ENCODE measurements at regions not wholly inside any gene's neighbourhood (a gene's known extent, or its start where the extent isn't known, plus 50 kb on each side); places are given as distances from the start of the nearest gene placed in this dataset.

DNA sequence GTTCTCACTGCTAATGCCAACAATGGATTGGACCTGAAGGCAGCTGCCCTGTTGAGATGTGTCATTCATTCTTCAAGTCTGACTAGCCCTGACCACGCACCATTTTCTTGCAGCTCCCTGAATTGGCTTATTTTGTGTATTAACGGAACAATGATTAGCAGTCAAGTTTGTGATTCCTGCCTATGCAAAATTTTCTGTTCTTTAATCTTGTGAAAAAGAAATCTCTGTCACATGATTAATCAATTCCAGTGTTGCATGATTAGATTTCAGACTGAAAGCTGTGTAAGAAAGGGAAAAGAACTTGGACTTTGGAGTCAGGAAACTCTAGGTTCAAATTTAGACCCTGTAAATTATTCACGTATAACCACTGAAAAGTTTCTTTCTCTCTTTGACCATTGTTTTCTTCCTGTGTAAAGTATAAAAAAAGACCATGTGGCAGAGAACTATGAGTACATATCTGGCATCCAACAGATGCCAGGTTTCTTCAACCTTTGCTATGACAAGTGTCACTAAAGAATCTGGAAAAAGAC lies 64.5 kb upstream of the SLC10A2 start:
- no peaks in the 10 kb centered on the region for H3K79me2 ChIP-seq (ENCODE audit: insufficient read depth, low read length)
- H3K9me2 ChIP-seq (ENCODE audit: low read depth, low read length), result no peaks in the 10 kb centered on the region
- H3K4me1 ChIP-seq (ENCODE audit: insufficient read depth, low read length, severe bottlenecking), result peaks cover 36% of the 10 kb centered on the region
- H3K9me3 ChIP-seq (ENCODE audit: low read length), result no peaks in the 10 kb centered on the region
- no peaks in the 10 kb centered on the region for H3K36me3 ChIP-seq (ENCODE audit: insufficient read depth, low read length)
- H3K4me2 ChIP-seq (ENCODE audit: low read length), result no peak overlapping the region
- no peaks in the 10 kb centered on the region for H3K27me3 ChIP-seq (ENCODE audit: insufficient read depth, low read length)
- TF ChIP-seq, protein P1, sequence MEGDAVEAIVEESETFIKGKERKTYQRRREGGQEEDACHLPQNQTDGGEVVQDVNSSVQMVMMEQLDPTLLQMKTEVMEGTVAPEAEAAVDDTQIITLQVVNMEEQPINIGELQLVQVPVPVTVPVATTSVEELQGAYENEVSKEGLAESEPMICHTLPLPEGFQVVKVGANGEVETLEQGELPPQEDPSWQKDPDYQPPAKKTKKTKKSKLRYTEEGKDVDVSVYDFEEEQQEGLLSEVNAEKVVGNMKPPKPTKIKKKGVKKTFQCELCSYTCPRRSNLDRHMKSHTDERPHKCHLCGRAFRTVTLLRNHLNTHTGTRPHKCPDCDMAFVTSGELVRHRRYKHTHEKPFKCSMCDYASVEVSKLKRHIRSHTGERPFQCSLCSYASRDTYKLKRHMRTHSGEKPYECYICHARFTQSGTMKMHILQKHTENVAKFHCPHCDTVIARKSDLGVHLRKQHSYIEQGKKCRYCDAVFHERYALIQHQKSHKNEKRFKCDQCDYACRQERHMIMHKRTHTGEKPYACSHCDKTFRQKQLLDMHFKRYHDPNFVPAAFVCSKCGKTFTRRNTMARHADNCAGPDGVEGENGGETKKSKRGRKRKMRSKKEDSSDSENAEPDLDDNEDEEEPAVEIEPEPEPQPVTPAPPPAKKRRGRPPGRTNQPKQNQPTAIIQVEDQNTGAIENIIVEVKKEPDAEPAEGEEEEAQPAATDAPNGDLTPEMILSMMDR (IDR thresholded peaks at IDR 0.05; ENCODE audit: low read length), result no peak
- TF ChIP-seq EZH2 (IDR thresholded peaks at IDR 0.05; ENCODE audit: borderline replicate concordance, low read length), result no peak
- no peak overlapping the region for H3K27ac ChIP-seq (ENCODE audit: low read depth, low read length, poor library complexity, severe bottlenecking)
- H2AFZ ChIP-seq (ENCODE audit: low read length), result peak overlapping the region; percentile 64; the same call in 1 of the 2 replicates
- no peak overlapping the region for H3K9ac ChIP-seq (ENCODE audit: low read length)
- H3F3A ChIP-seq (ENCODE audit: insufficient read depth, low read length), result no peaks in the 10 kb centered on the region
- H4K20me1 ChIP-seq (ENCODE audit: insufficient read depth, low read length), result no peaks in the 10 kb centered on the region
- no peak overlapping the region for H3K4me3 ChIP-seq (ENCODE audit: low read depth, low read length, poor library complexity, severe bottlenecking)

DNA sequence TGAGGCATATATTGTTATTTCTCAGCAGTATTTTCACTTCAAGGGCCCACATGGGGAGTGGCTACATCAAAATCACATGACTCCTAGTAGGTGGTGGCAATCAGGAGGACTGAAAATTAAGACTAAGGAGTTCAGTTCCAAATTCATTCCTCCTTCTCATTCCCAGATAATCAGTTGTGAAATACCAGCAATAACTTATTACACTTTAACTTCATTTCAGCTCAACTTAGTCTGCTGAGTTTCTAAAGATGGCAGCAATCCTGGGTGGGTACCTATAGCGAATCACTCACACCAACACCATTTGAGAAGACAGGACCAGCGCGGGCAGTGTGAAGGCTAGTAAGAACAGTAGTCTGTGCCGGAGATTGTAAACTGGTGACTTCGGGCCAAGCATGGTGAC lies 63.9 kb upstream of the SLC10A2 start:
- TF ChIP-seq EZH2 (IDR thresholded peaks at IDR 0.05; ENCODE audit: borderline replicate concordance, low read length), result no peak
- TF ChIP-seq, protein P1 (IDR thresholded peaks at IDR 0.05; ENCODE audit: low read length), result no peak
- Histone ChIP-seq H3F3A (ENCODE audit: insufficient read depth, low read length) (no peaks in the 10 kb centered on the region), H3K9ac (ENCODE audit: low read length) (no peak overlapping the region), H3K4me2 (ENCODE audit: low read length) (no peak overlapping the region), H3K79me2 (ENCODE audit: insufficient read depth, low read length) (no peaks in the 10 kb centered on the region), H3K36me3 (ENCODE audit: insufficient read depth, low read length) (no peaks in the 10 kb centered on the region), H2AFZ (ENCODE audit: low read length) (peak overlapping the region; percentile 64; the same call in 1 of the 2 replicates), H3K9me3 (ENCODE audit: low read length) (no peaks in the 10 kb centered on the region), H4K20me1 (ENCODE audit: insufficient read depth, low read length) (no peaks in the 10 kb centered on the region), H3K27ac (ENCODE audit: low read depth, low read length, poor library complexity, severe bottlenecking) (no peak overlapping the region), H3K27me3 (ENCODE audit: insufficient read depth, low read length) (no peaks in the 10 kb centered on the region), H3K4me1 (ENCODE audit: insufficient read depth, low read length, severe bottlenecking) (peaks cover 30% of the 10 kb centered on the region), H3K9me2 (ENCODE audit: low read depth, low read length) (no peaks in the 10 kb centered on the region), H3K4me3 (ENCODE audit: low read depth, low read length, poor library complexity, severe bottlenecking) (no peak overlapping the region)
